Activated T-cell treated with anti-CD3 and anti-CD28 coated beads, Interleukin-2, amount 50 U/mL, for 24 hours (primary cell): ENCODE measurements at regions not wholly inside any gene's neighbourhood (a gene's known extent, or its start where the extent isn't known, plus 50 kb on each side); places are given as distances from the start of the nearest gene placed in this dataset.
"Not testable (repeated sequence)": the region's sequence is repeated elsewhere in the genome, so short reads cannot be mapped to it uniquely, and the experiment has no call there.

Experiments
- DNase-seq: peaks from one replicate; pipeline ENCODE4 v3.0.0-alpha.2; 2020
- H3K27ac Mint-ChIP-seq: 2 replicates; pipeline ENCODE4 v1.8.0; 2020; ENCODE audit warnings: mild to moderate bottlenecking, mixed read lengths
- H3K27me3 Mint-ChIP-seq: 2 replicates; pipeline ENCODE4 v1.8.0; 2020; ENCODE audit warnings: mixed read lengths
- H3K36me3 Mint-ChIP-seq: 2 replicates; pipeline ENCODE4 v1.8.0; 2020; ENCODE audit warnings: low read depth, mixed read lengths
- H3K4me1 Mint-ChIP-seq: 2 replicates; pipeline ENCODE4 v1.8.0; 2020; ENCODE audit warnings: low read depth, mixed read lengths
- H3K4me3 Mint-ChIP-seq: 2 replicates; pipeline ENCODE4 v1.8.0; 2020; ENCODE audit warnings: mild to moderate bottlenecking, moderate library complexity, mixed read lengths
- H3K9me3 Mint-ChIP-seq: 2 replicates; pipeline ENCODE4 v1.8.0; 2020; ENCODE audit warnings: mixed read lengths

DNA sequence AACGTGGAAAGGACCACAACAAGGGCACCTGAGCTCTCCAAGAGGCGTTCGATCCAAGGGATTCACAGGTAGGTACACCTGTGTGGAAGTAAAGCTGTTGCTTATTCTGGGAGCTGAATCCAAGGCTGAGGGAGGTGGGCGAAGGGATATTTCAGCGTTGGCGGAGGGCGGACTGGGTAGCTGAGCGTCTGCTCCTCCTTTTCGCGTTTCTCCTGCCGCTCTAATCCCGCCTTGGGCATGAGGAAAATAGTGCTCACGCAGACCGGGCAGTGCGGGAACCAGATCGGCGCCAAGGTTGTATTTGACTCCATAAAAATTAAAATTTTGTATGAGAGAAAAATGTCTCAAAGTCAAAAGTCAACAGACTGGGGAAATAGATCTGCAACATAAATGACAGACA is 3966.2 kb upstream of the OR11H1 start:
- not testable (repeated sequence) for H3K27ac Mint-ChIP-seq, DNase-seq, H3K4me1 Mint-ChIP-seq, H3K36me3 Mint-ChIP-seq, H3K27me3 Mint-ChIP-seq, H3K4me3 Mint-ChIP-seq
- H3K9me3 Mint-ChIP-seq, result peaks cover 27% of the 10 kb centered on the region

DNA sequence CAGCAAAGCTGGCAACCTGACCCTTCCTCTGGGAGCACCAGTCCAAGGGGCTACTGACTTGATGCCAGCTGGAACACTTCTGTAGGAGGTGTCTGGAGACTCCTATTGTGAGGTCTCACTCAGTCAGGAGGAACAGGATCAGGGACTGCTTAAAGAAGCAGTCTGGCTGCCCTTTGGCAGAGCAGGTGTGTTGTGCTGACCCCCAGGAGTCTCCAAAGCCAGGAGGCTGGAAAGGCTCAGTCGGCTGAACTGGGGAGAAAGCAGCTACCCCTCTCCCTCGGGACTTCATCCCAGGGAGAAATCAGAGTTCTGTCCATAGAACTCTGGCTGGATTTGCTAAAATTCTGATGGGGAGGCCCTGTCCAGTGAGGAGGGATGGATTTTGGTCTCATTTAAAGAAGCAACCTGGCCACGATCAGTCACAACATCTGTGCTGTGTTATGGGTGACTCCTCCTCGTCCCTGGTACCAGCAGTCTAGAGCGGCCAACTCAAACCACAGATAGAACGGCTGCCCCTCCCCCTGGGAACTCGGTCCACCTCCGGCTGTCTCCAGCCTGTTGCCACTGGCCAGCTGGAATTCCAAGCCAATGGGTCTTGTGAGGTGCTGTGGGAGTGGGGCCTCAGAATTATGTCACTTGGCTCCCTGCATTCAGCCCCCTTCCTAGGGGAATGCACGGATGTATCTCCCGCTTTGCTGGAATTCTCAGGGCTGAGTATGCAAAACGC is 3959.0 kb upstream of the OR11H1 start:
- H3K27me3 Mint-ChIP-seq, H3K4me3 Mint-ChIP-seq, H3K4me1 Mint-ChIP-seq, H3K36me3 Mint-ChIP-seq, H3K27ac Mint-ChIP-seq, DNase-seq: not testable (repeated sequence)
- peaks cover 45% of the 10 kb centered on the region for H3K9me3 Mint-ChIP-seq

DNA sequence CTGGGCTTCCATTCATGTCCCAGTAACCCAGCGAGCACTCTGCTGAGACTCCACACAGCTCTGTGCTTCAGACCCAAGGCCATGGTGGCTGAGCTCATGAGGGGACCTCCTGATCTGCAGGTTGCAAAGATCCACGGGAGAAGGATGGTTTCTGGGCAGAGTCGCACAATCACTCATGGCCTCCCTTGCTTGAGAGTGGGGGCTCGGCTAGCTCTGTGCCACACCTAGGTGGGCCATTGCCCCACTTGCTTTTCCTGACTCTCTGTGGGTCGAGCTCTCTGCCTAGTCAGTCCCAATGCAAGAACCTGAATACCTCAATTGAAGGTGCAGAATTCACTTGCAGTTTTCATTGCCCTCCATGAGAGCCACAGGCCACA is 3958.4 kb upstream of the OR11H1 start:
- peaks cover 48% of the 10 kb centered on the region for H3K9me3 Mint-ChIP-seq

DNA sequence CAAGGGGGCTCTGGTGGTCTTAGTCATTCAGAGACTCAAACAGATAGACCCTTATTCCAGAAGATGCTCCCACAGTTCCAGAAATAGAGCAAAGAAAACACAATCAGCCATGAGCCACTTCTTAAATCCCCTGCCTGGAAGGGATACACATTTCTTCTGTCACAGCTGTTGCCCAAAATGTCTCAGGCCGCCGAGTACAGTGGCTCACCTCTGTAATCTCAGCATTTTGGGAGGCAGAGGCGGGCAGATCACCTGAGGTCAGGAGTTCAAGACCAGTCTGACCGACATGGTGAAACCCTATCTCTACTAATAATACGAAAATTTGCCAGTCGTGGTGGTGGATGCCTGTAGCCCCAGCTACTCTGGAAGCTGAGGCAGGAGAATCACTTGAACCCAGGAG is 3954.8 kb upstream of the OR11H1 start:
- H3K4me1 Mint-ChIP-seq, H3K27me3 Mint-ChIP-seq, H3K36me3 Mint-ChIP-seq, H3K4me3 Mint-ChIP-seq, DNase-seq, H3K27ac Mint-ChIP-seq: not testable (repeated sequence)
- H3K9me3 Mint-ChIP-seq, result peaks cover 63% of the 10 kb centered on the region

More for the DNA sequence above, 3958.4 kb upstream of the OR11H1 start:
- not testable (repeated sequence) for DNase-seq, H3K36me3 Mint-ChIP-seq, H3K27me3 Mint-ChIP-seq, H3K4me1 Mint-ChIP-seq, H3K27ac Mint-ChIP-seq, H3K4me3 Mint-ChIP-seq

DNA sequence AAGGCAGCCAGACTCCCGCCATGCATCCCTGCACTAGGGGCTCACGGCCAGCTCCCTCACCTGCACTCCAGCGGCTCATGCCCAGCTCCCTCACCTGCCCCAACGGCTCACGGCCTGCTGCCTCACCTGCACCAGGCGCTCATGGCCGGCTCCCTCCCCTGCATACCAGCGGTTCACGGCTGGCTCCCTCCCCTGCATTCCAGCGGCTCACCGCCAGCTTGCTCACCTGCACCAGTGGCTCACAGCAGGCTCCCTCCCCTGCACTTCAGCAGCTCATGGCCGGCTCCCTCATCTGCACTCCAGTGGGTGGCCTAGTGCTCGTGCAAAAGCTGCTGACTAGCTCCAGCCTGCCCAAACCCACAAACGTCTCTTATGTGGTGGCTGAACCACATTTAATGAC is 3953.8 kb upstream of the OR11H1 start:
- H3K9me3 Mint-ChIP-seq, result peaks cover 63% of the 10 kb centered on the region
- H3K36me3 Mint-ChIP-seq, H3K4me1 Mint-ChIP-seq, H3K27me3 Mint-ChIP-seq, H3K27ac Mint-ChIP-seq, H3K4me3 Mint-ChIP-seq, DNase-seq: not testable (repeated sequence)

DNA sequence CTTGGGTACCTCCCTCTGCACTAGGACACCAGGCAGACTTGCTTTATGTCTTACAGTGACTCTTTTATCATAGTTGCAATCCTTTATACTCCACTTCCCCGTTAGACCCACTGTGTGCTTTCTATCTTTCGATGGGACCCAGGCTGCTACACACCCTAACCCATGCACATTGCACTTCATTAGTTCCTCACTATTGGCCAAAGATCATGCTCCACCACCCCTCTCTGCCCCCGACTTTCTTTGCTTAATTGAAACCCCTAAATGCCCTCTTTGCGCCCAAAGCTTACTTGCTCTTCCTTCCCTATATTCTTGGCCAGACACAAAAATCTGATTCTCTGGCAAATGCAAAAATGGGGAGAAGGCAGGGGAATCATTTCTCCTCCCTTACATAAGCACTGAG is 3953.3 kb upstream of the OR11H1 start:
- H3K27me3 Mint-ChIP-seq, H3K4me3 Mint-ChIP-seq, DNase-seq, H3K27ac Mint-ChIP-seq, H3K4me1 Mint-ChIP-seq, H3K36me3 Mint-ChIP-seq: not testable (repeated sequence)
- H3K9me3 Mint-ChIP-seq, result peaks cover 63% of the 10 kb centered on the region

DNA sequence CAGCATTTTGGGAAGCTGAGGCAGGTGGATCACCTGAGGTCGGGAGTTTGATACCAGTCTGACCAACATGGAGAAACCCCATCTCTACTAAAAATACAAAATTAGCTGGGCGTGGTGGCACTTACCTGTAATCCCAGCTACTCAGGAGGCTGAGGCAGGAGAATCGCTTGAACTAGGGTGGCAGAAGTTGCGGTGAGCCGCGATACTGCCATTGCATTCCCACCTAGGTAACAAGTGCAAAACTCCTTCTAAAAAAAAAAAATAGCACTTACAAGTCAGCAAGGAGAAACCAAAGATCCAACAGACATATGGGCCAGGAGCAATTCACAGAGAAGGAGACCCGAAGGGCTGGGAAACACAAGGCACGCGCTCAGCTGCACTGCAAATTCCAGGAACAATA is 3951.3 kb upstream of the OR11H1 start:
- H3K4me3 Mint-ChIP-seq, H3K27ac Mint-ChIP-seq, H3K4me1 Mint-ChIP-seq, DNase-seq, H3K27me3 Mint-ChIP-seq, H3K36me3 Mint-ChIP-seq: not testable (repeated sequence)
- H3K9me3 Mint-ChIP-seq, result peaks cover 71% of the 10 kb centered on the region

DNA sequence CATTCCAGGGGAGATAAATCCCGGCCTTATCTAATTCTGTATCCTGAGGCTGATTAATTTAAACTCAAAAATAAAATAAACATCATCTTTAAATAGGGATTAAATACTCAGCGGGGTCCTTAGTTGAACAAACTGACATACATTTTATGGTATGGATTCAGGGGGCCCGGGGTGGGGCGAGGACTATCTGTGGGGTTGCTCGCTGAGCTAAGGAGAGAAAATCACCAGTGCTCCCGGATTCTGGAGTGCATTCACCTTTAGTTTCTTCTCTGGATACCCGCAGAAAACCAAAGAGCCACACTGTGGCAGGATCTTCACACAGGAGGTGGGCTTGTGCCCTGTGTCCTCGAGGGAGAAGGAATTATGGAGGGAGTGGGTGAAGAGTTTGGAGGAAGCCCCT is 3949.9 kb upstream of the OR11H1 start:
- not testable (repeated sequence) for H3K27me3 Mint-ChIP-seq, DNase-seq, H3K4me1 Mint-ChIP-seq, H3K4me3 Mint-ChIP-seq, H3K36me3 Mint-ChIP-seq, H3K27ac Mint-ChIP-seq
- H3K9me3 Mint-ChIP-seq, result peaks cover 69% of the 10 kb centered on the region

DNA sequence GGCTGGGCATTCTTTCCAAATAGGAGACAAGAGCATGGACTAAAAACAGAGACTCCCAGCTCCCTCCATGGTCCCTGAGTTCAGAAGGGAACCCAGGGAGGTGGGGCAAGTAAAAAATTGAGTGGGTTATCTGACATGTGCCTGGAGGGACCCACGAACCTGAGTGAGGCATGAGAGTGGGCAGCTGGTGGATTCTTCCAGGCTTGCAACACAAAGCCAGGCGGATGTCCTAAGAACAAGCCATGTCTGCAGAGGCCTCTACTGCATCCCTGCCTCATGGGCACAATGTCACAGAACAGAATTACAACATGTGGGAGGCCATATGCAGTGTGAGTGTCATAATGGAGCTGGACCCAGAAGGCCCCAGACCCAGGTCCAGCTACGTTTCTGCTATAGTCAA is 3949.4 kb upstream of the OR11H1 start:
- not testable (repeated sequence) for H3K4me1 Mint-ChIP-seq, H3K36me3 Mint-ChIP-seq, DNase-seq, H3K27me3 Mint-ChIP-seq, H3K27ac Mint-ChIP-seq, H3K4me3 Mint-ChIP-seq
- H3K9me3 Mint-ChIP-seq, result peaks cover 69% of the 10 kb centered on the region

DNA sequence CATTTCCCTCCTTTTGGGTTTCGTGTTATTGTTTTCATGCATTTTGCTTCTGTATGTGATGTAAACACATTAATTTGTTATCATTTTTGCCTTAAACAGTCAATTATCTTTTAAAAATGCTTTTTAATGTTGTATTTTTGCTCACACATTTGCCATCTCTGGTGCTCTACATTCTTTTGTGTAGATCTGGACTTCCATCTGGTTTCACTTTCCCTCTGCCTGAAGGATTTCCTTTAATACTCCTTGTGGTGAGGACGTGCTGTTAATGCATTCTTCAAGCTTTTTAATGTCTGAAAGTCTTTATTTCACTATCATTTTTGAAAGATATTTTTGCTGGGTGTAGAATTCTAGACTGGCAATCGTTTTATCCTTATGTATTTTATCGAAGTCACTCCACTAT is 3945.9 kb upstream of the OR11H1 start:
- H3K9me3 Mint-ChIP-seq, result peaks cover 52% of the 10 kb centered on the region
- not testable (repeated sequence) for H3K27ac Mint-ChIP-seq, H3K36me3 Mint-ChIP-seq, H3K27me3 Mint-ChIP-seq, DNase-seq, H3K4me3 Mint-ChIP-seq, H3K4me1 Mint-ChIP-seq

DNA sequence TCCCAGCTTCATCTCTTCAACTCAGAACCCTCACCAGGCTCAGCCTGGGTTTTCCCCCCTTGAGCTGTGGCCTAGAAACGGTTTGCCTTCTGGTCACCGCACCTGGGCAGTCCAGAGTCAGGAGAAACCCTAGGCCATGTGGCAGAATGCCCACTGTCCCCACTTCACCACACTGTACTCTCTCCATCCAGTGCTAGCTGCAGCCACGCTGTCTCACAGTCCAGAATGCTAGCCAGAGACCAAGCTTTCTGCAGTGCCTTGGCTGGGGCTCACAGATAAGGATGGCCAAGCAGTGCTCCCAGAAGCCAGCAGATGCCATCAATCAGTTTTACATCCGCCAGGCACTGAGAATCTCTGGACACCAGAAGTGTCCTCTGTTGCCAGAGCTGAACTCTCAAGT is 3943.8 kb upstream of the OR11H1 start:
- H3K4me3 Mint-ChIP-seq, H3K27me3 Mint-ChIP-seq, H3K4me1 Mint-ChIP-seq, DNase-seq, H3K36me3 Mint-ChIP-seq, H3K27ac Mint-ChIP-seq: not testable (repeated sequence)
- H3K9me3 Mint-ChIP-seq, result peaks cover 41% of the 10 kb centered on the region

DNA sequence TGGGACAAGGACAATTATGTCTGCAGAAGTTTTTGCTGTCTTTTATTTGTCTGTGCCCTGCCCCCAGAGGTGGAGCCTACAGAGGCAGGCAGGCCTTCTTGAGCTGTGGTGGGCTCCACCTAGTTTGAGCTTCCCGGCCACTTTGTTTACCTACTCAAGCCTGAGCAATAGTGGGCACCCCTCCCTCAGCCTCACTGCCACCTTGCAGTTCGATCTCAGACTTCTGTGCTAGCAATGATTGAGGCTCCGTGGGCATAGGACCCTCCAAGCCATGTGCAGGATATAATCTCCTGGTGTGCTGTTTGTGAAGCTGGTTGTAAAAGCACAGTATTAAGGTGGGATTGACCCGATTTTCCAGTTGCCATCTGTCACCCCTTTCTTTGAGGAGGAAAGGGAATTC is 3933.4 kb upstream of the OR11H1 start:
- H3K4me1 Mint-ChIP-seq, DNase-seq, H3K36me3 Mint-ChIP-seq, H3K27ac Mint-ChIP-seq, H3K4me3 Mint-ChIP-seq, H3K27me3 Mint-ChIP-seq: not testable (repeated sequence)
- peaks cover 56% of the 10 kb centered on the region for H3K9me3 Mint-ChIP-seq

DNA sequence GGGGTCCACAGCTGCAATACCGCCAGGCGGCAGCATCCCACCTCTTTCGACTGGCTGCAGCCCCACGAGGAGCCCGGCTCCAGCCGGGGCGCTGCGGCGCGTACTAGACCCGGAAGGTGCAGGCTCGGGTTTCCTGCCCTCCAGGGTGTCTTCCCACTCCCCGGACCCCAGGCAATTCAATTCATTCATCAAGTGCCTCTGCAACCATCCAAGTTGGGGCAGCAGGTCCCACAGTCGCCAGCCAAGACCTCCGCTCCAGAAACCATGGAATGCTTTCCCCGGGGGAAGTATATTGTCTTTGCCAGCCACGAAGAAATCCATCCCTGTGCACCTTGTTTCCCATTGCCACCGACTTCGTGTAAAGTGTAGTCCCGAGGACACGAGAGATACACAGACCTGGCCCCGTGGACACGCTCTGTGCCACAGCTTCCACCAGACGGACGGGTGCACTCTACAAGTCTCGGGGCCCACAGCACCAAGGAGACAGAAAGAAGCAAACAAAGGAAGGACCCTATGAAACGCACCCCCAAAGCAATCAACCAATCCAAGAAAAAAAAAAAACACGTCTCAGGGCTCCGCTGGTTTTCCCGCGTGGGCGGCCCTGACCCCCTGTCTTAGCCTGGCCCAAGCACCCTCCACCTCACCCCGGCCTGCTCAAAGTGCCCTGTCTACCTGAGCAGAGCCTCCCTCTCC is 3930.2 kb upstream of the OR11H1 start:
- peaks cover 43% of the 10 kb centered on the region for H3K9me3 Mint-ChIP-seq
- H3K4me3 Mint-ChIP-seq, result not testable (repeated sequence)

DNA sequence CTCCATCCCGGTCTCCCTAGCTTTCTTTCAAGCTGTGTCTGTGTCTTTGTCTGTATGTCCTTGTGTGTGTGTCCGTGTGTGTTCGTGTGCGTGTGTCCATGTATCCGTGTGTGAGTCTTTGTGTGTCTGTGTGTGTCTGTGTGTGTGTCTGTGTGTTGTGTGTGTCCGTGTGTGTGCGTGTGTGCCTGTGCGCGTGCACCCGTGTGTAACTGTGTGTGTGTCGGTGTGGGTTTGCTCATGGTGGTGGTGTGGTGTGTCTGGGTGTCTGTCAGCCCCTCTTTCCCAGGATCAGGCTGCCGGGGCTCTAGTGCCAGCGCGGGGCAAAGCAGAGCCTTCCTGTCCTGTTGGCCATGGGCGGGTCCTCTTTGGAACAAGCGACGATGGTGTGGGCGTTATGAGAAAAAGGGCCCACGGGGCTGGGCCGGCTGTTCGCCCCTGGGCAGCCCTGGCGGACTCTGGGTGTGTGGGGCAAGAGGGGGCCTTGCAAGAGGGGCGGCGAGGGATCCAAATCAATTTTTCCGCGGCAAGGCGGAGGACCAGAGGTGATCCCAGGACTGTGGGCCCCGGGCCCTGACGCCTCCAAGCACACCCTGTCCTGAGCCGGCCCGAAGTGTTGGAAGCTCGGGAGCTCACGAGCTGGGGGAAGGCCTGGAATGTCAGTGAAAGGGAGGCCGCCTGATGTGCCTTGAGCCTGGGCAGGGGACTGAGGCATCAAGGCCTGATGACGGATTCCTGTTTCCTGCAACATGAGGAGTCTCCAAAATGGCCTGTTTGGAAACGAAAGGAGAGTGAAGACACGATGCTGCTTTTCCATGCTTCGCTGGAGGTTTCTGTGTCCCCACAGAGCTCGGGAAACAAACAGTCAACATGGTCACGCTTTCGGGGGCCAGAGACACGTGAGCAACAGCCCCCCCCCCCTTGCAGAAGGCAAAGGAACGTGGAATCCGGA is 3929.2 kb upstream of the OR11H1 start:
- Mint-ChIP-seq H3K9me3 (peaks cover 39% of the 10 kb centered on the region), H3K36me3 (peaks cover 2% of the 10 kb centered on the region)
- no peak for DNase-seq

More for the DNA sequence above, 3930.2 kb upstream of the OR11H1 start:
- not testable (repeated sequence) for H3K27me3 Mint-ChIP-seq, H3K4me1 Mint-ChIP-seq, H3K36me3 Mint-ChIP-seq, DNase-seq, H3K27ac Mint-ChIP-seq

DNA sequence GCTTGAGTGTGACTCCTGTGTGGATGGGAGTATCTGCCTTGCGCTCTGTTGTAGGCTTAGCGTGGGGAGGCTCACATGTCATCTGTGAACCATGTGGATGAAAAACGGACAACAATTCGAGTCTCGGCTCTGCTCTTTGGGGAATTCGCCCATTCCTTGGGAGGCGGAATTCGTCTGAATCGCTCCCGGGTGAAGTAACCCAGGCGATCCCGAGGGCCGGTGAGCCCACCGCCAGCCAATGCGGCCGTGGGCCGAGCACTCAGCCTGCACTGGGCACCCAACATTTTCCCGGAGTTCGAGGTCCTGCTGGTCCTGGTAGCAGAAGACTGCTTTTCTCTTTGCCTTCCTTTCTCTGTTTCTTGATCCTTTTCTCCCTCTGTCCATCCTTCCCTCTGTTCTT is 3928.5 kb upstream of the OR11H1 start:
- H3K9me3 Mint-ChIP-seq, result peaks cover 39% of the 10 kb centered on the region
- H3K4me1 Mint-ChIP-seq, H3K36me3 Mint-ChIP-seq, H3K4me3 Mint-ChIP-seq, DNase-seq, H3K27ac Mint-ChIP-seq, H3K27me3 Mint-ChIP-seq: not testable (repeated sequence)

More for the DNA sequence above, 3929.2 kb upstream of the OR11H1 start:
- Mint-ChIP-seq H3K4me1 (no peaks in the 10 kb centered on the region), H3K4me3 (no peak overlapping the region), H3K27me3 (no peaks in the 10 kb centered on the region), H3K27ac (no peak overlapping the region)
